Activated CD8-positive, alpha-beta T cell treated with anti-CD3 and anti-CD28 coated beads for 36 hours (primary cell): ENCODE measurements at regions not wholly inside any gene's neighbourhood (a gene's known extent, or its start where the extent isn't known, plus 50 kb on each side); places are given as distances from the start of the nearest gene placed in this dataset.

Experiments
- ATAC-seq: fragments of 200-7000 bp; cut with Tn5 transposase; one replicate; pipeline ENCODE4 v1.10.0; 2021; ENCODE audit warnings: mild to moderate bottlenecking, moderate library complexity
- CTCF ChIA-PET: fragments of 350-600 bp; sonication (Branson Sonifier 250); formaldehyde crosslinking; loops from one replicate; lab custom pipeline; 2021; ENCODE audit warnings: antibody characterized with exemption; lab: Charles Lee
- POLR2A ChIA-PET: fragments of 350-600 bp; sonication (Branson Sonifier 250); formaldehyde crosslinking; loops from one replicate; lab custom pipeline; 2021; ENCODE audit warnings: antibody characterized with exemption; lab: Charles Lee
- DNase-seq: peaks from one replicate; pipeline ENCODE4 v3.0.0-alpha.2; 2020
- H3K27ac Mint-ChIP-seq: one replicate; pipeline ENCODE4 v1.8.0; 2021; ENCODE audit warnings: mild to moderate bottlenecking, mixed read lengths
- H3K27me3 Mint-ChIP-seq: one replicate; pipeline ENCODE4 v1.8.0; 2021; ENCODE audit warnings: mixed read lengths
- H3K36me3 Mint-ChIP-seq: one replicate; pipeline ENCODE4 v1.8.0; 2021; ENCODE audit warnings: low read depth, mixed read lengths
- H3K4me1 Mint-ChIP-seq: one replicate; pipeline ENCODE4 v1.8.0; 2021; ENCODE audit warnings: low read depth, mixed read lengths
- H3K4me3 Mint-ChIP-seq: one replicate; pipeline ENCODE4 v1.8.0; 2021; ENCODE audit warnings: mild to moderate bottlenecking, moderate library complexity, mixed read lengths
- H3K9me3 Mint-ChIP-seq: one replicate; pipeline ENCODE4 v1.8.0; 2021; ENCODE audit warnings: mixed read lengths
- intact Hi-C: fragments of 100-400 bp; cut with micrococcal nuclease; formaldehyde crosslinking; loops from one replicate; pipeline ENCODE4 v1.10.0; 2022
- TF ChIP-seq, protein P1 (sequence below): fragments of 200-600 bp; IDR thresholded peaks from one replicate; pipeline ENCODE4 v1.8.0; 2022; ENCODE audit warnings: antibody characterized with exemption, mild to moderate bottlenecking

DNA sequence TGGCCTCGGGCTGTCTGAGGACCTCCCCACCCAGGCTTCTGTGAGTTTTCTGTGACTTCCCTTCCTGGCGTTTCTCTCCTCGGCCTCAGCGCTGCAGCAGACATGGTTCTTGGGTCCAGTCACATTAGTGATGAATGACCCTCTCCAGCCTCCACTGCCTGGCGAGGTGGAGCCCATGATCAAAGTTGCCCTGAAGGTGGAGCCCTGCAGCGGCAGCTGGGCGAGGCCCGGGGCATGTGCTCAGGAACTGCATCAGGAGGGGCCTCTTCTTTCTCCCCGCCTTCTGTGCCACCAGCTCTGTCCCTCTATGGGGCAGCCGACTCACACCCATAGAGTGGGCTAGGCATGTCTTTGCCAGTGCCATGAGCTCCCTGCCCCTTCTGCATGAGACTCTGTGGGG is 1079.7 kb downstream of the TBC1D22A start:
- Mint-ChIP-seq H3K36me3 (no peaks in the 10 kb centered on the region), H3K4me3 (no peak overlapping the region), H3K27ac (no peak overlapping the region), H3K4me1 (no peaks in the 10 kb centered on the region), H3K27me3 (peaks cover 5% of the 10 kb centered on the region), H3K9me3 (no peaks in the 10 kb centered on the region)
- ATAC-seq = no peak
- ChIA-PET POLR2A (no interaction called here), CTCF (no interaction called here)
- TF ChIP-seq, protein P1, sequence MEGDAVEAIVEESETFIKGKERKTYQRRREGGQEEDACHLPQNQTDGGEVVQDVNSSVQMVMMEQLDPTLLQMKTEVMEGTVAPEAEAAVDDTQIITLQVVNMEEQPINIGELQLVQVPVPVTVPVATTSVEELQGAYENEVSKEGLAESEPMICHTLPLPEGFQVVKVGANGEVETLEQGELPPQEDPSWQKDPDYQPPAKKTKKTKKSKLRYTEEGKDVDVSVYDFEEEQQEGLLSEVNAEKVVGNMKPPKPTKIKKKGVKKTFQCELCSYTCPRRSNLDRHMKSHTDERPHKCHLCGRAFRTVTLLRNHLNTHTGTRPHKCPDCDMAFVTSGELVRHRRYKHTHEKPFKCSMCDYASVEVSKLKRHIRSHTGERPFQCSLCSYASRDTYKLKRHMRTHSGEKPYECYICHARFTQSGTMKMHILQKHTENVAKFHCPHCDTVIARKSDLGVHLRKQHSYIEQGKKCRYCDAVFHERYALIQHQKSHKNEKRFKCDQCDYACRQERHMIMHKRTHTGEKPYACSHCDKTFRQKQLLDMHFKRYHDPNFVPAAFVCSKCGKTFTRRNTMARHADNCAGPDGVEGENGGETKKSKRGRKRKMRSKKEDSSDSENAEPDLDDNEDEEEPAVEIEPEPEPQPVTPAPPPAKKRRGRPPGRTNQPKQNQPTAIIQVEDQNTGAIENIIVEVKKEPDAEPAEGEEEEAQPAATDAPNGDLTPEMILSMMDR = no peak
- intact Hi-C loops = no loop called here
- no peak for DNase-seq

DNA sequence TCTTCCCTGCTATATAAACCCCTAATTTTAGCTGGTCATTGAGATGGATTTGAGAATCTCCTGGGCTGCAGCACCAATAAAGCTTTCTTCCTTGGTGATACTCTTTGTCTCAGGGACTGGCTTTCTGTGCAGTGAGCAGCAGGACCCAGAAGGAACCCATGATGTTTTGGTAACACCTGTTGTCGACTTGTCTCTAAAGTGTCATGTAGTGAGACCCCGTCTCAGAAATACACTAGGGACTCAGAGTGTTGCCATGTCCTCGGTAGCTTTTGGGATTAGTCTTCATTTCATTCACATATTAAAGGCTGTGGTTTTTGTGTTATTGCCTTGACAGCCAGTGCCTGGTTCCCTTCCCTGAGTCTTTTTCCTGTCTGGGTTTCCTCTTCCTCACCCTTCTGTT is 1078.7 kb downstream of the TBC1D22A start:
- no peaks in the 10 kb centered on the region for H3K9me3 Mint-ChIP-seq
- TF ChIP-seq, protein P1 = no peak
- H3K36me3 Mint-ChIP-seq = no peaks in the 10 kb centered on the region
- DNase-seq (no peak), ATAC-seq (no peak)
- intact Hi-C loops = no loop called here
- ChIA-PET CTCF (interaction anchor here (0.8 kb wide), 1 partner anchor 12 kb away, joined by 3 read pairs; no protein-coding TSS in a partner anchor), POLR2A (no interaction called here)
- H3K4me3 Mint-ChIP-seq = no peak overlapping the region
- no peaks in the 10 kb centered on the region for H3K4me1 Mint-ChIP-seq
- H3K27me3 Mint-ChIP-seq = peaks cover 5% of the 10 kb centered on the region
- H3K27ac Mint-ChIP-seq = no peak overlapping the region

DNA sequence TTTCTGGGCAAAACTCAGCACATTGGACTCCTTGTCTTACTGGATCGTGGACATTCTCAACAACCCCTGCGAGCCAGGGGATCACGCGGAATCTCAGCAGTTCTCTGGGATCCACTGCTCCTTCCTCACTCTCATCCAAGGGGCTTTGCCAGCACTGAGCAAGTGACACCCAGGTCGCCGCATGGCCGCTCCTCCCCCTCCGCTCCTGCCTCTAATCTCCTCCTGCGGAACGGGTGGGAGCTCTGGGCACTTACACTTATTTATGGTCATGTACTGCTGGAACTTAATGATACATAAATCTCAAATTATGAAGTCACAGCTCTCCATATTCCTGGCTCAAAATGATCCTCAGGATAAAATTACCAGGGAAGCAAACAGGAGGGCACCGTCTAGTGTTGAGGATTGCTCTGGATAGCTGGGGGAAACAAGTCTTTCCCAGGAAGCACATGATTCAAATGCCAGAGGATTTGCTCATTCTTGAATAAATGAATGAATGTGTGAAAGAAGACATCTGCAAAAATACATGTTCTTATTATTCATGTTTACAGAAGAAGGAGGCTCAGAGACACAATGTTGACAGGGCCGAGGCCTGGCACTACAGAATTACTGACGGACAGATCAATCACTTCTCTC is 1077.3 kb downstream of the TBC1D22A start:
- ATAC-seq = no peak
- Mint-ChIP-seq H3K4me1 (no peaks in the 10 kb centered on the region), H3K36me3 (no peaks in the 10 kb centered on the region), H3K27me3 (peaks cover 5% of the 10 kb centered on the region), H3K27ac (no peak overlapping the region), H3K4me3 (no peak overlapping the region), H3K9me3 (no peaks in the 10 kb centered on the region)
- TF ChIP-seq, protein P1 = no peak
- intact Hi-C loops = no loop called here
- ChIA-PET CTCF (no interaction called here), POLR2A (no interaction called here)
- DNase-seq = no peak

DNA sequence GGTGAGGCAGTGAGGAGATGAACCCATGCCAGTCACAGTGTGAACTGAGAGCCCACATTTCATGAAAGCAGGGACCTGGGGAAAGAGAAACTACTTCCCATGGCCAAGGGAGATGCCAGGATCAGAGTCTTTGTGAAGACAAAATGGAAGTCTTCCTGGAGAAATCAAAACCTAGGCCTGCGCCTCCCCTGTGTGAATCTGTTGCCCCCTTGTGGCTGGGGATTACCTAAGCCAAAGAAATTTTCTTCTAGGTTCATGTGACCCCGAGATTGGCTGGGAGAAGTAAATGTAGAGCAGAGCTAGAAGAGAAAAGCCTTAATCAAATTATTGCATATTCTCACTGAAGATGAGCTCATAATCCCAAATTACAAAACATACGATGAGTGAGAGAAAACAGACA is 1075.3 kb downstream of the TBC1D22A start:
- ChIA-PET CTCF (interaction anchor here (0.8 kb wide), 1 partner anchor 49 kb away, joined by 3 read pairs; no protein-coding TSS in a partner anchor), POLR2A (no interaction called here)

DNA sequence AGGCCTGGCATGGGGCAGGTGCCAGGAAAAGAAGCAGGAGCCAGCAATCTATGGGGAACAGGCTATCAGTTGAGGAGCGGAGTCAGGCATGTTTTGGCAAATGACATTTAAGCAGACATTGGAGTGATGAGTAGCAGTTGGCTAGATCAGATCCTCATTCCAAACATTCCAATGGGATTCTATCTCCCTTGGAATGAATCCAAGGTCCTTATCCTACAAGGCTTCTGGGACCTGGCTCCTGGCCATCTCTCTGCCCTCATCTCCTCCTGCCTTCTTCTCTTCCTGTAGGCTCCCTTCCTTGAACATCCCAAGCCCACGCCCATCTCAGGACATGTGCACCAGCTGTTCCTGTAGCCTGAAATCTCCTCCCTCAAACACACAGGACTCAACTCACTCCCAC is 1074.5 kb downstream of the TBC1D22A start:
- H3K27me3 Mint-ChIP-seq = peaks cover 9% of the 10 kb centered on the region
- POLR2A ChIA-PET = no interaction called here
- no peak for ATAC-seq
- CTCF ChIA-PET = no interaction called here
- H3K4me3 Mint-ChIP-seq = no peak overlapping the region
- DNase-seq = no peak
- intact Hi-C loops = no loop called here
- no peaks in the 10 kb centered on the region for H3K4me1 Mint-ChIP-seq
- TF ChIP-seq, protein P1 = no peak
- no peaks in the 10 kb centered on the region for H3K9me3 Mint-ChIP-seq
- H3K27ac Mint-ChIP-seq = no peak overlapping the region
- H3K36me3 Mint-ChIP-seq = no peaks in the 10 kb centered on the region

More for the DNA sequence above, 1075.3 kb downstream of the TBC1D22A start:
- Mint-ChIP-seq H3K4me1 (no peaks in the 10 kb centered on the region), H3K27me3 (peaks cover 6% of the 10 kb centered on the region), H3K27ac (no peak overlapping the region), H3K4me3 (no peak overlapping the region), H3K9me3 (no peaks in the 10 kb centered on the region), H3K36me3 (no peaks in the 10 kb centered on the region)
- DNase-seq (peak; percentile 27), ATAC-seq (no peak)
- TF ChIP-seq, protein P1 = peak; percentile 38
- intact Hi-C loops = no loop called here
